EL (cell line): ENCODE measurements at regions not wholly inside any gene's neighbourhood (a gene's known extent, or its start where the extent isn't known, plus 50 kb on each side); places are given as distances from the start of the nearest gene placed in this dataset.
A peak's percentile ranks its signal among the peaks of the same experiment; 100 is the strongest.

Source experiments
- DNase-seq: peaks from one replicate; pipeline ENCODE4 v3.0.0-alpha.2; 2016

GRCh38 chr16:59773330-59773729 lies 1039.2 kb upstream of the GOT2 start:
- no peak for DNase-seq

DNA sequence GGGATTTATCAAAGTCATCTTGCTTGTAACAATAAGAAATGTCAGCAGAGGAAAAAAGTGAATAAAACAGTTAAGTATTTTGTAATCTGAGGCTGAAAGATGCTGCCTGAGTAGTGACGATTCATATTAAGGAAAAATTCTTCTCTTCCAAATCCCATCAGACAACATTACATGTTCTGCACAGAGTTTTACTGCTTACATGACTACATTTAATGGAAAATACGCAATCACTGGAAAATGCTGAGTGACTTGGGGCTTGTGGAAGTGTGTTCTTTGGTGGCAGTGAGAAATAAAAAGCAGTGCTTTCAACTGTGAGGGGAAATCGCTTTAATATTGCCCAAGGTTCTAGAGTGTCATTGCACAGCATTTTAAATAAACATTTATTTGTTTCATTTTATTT lies 1025.2 kb upstream of the GOT2 start:
- DNase-seq = no peak

GRCh38 chr16:59758848-59759247 lies 1024.7 kb upstream of the GOT2 start:
- DNase-seq = peak; percentile 2

DNA sequence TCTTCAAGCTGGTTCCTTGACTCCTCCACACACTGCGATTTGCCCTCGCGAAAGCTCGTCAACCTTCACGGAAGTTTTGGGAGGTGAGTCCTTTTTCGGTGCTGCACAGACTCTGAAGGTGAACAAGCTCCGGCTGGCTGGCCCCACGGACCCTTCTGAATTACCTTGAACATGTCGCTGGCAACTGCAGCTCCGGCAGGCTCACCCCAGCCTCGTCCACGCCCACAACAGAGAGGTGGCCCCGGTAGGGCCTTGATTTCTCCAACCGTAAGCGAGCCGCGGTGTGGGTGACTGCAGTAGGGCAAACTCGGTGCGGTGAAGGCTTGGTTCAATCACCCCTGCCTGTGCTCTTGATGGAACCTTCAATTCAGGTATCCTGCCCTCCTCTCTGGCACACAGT lies 1020.7 kb upstream of the GOT2 start:
- DNase-seq = no peak

- DNase-seq = no peak
Observed at GRCh38 chr16:59749662-59750336, 1015.7 kb upstream of the GOT2 start.

DNA sequence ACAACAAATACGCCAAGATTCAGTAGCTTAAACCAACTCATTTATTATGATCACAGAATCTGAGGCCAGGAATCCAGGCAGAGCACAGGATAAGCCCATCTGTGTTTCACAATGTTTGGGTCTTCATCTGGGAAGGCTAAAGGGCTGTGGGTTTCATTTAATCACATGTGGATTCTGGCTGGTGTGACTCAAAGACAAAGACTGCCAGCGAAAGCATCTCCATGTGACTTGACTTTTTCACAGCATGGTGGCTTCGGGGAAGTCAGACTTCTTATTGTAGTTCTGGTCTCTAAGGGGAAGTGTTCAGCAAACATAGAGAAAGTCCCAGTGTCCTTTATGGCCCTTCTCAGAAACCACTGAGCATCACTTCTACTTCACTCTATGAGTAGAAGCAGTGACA lies 1014.4 kb upstream of the GOT2 start:
- DNase-seq = peak; percentile 4

DNA sequence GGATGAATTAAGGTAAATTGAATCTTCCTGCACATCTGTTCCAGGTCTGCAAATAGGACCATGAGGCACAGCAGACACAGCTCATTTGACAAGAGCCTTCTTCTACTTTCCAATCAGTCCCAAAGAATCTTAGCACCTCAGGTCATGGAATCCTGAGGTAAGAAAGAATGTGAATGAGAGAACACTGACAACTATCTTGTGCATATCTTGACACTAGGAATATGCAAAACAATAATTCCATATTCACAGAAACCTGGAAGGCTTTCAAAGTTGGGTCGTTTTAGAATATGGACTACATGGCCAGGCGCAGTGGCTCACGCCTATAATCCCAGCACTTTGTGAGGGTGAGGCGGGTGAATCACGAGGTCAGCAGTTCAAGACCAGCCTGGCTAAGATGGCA lies 1009.4 kb upstream of the GOT2 start:
- DNase-seq = no peak

DNA sequence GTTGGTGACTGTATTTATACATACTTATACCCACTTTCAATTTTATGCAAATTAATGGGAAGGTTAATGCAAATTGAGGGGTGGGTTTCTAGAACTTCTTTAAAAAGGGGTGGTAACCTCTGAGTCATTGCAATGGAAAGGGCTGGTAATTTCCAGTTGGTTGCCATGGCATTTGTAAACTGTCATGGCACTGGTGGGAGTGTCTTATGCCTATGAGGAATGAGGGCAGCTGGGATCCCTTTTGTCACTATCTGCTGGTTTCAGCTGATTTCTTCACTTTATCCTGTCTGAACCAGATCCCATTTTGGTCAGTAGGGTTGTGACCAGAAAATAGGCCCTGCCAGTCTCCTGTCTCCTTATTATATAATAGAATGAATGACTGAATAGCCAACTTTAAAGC lies 1006.7 kb upstream of the GOT2 start:
- DNase-seq = no peak

GRCh38 chr16:59737274-59737673 lies 1003.2 kb upstream of the GOT2 start:
- DNase-seq = no peak

DNA sequence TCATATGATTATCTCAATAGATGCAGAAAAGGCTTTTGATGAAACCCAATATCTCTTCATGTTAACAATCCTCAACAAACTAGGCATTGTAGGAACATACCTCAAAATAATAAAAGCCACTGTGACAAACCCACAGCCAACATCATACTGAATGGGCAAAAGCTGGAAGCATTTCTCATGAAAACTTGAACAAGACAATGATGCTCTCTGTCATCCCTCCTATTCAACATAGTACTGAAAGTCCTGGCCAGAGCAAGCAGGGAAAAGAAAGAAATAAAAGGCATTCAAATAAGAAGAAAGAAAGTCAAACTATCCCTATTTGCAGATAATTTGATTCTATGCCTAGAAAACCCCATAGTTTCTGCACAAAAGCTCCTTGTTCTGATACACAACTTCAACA lies 999.2 kb upstream of the GOT2 start:
- DNase-seq = no peak

DNA sequence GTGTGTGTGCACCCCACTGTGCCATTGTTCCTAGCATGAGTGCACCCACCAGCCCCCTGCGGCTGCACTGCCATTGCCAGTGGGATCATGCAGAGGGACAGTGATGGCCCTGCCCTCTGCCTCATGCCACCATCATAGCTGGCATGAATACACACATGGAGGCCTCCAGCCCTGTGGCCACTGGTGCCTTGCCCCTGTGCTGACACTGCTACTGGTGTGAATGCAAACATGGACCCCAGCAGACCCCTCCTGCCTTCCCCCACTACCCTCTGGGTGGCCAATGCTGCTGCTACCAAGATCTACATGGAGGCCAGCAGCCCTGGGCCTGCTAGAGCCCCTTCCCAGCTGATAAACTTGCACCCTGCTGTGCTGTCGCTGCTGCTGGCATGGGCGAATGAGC lies 995.5 kb upstream of the GOT2 start:
- DNase-seq = no peak

- no peak for DNase-seq
Observed at GRCh38 chr16:59719121-59719520, 985.0 kb upstream of the GOT2 start.

GRCh38 chr16:59707436-59708226 lies 973.5 kb upstream of the GOT2 start:
- DNase-seq = no peak

DNA sequence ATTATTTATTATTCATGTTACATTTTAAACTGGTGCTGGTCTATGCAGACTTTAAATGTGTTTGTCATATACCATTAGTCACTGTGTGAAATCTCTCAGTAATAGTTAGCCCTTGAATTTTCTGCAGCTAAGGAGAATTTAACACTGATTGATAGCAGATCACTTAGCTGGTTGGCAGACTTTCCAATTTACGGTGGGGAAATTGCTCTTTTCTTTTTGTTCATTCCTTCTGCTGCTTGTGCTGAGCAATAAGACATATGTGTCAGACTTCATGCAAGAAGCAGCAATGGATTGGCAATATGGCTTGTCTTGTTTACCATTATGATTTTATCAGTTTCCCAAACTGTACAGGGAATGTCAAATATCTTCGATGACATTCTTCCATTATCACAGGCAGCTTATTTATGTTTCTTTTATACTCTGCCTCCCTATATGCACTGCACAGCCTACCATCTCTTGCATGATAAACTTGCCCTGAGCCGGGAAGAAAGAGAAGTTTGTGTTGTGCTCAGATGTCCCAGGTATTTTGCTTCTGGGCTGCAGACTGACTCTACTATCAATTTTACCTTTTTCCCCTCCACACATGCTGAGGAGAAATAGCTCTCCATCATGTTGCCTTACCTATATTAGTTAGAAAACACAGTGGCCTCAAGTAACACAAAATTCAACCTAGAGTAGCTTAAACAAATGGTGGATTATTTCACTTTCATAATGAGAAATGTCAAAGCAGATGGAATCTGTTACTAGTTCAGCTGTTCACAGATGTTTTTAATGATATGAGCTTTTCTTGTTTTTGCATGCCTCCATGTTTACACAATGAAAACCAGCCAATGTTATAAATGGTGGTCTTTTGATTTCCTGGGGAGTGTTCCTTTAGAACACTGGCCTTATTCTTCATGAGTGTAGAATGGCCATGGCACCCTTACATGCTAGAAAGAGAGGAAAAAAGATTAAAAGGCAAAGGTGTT lies 968.1 kb upstream of the GOT2 start:
- DNase-seq = no peak

- no peak for DNase-seq
Observed at GRCh38 chr16:59699786-59700185, 965.7 kb upstream of the GOT2 start.

- DNase-seq = peak; percentile 64
Observed at GRCh38 chr16:59698346-59699020, 964.4 kb upstream of the GOT2 start.

- DNase-seq = peak; percentile 28
Observed at GRCh38 chr16:59697761-59698160, 963.6 kb upstream of the GOT2 start.

- DNase-seq = peak; percentile 13
Observed at GRCh38 chr16:59697236-59697635, 963.1 kb upstream of the GOT2 start.

DNA sequence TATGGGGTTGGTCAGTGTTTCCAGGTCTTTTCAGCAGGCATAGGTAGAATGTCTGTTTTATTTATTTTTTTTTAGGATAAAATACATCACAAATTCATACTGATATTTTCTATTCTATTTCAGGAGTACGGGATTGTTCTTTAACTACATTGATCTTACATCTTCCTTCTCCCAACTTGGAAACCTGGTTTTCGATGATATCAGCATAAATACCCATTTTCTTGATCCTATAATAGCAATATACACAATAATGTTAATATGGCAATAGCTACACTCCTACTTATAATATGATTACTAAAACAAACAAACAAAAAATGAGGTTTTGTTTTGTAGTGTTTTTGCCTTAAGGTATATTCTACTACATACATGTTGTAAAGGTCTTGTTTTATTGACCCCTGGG lies 962.4 kb upstream of the GOT2 start:
- no peak for DNase-seq

- DNase-seq = no peak
Observed at GRCh38 chr16:59690216-59690615, 956.1 kb upstream of the GOT2 start.

DNA sequence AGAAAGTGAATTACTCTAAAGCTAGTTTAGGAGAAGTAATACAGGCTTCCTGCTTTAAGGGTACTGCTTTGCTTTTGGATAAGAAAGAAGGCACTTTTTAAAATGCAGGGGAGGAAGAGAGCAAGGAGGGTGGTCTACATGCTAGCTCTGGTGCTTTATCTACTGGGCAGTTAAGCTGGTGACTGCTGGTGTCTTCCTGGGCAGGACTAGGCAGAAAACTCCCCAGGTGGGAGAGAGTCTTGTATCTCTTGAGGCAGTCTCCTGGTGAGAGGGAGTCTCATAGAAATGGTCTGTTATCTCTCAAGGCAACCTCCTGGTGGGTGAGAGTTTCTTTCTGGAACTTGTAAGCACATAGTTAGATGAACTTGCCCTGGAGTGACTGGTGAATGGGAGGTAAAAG lies 953.9 kb upstream of the GOT2 start:
- no peak for DNase-seq

- DNase-seq = no peak
Observed at GRCh38 chr16:59686405-59686804, 952.3 kb upstream of the GOT2 start.

DNA sequence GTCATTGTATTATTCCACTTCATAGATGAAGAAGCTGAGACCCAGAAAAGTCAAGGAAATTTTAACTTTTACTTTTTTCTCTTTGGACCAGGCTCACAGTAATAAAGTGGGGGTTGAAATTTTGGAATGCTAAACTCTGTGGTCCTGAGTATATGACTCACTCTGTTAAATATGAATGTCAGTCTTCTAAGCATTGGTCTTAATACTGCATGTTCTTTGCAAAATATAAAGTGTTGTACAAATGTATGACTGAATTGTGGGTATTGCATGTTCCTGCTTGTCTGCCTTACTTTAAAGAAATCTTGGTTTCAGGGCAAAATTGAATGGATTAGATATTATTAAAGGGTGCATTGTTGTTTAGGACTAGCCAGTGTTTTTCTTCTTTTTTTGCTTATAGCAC lies 950.8 kb upstream of the GOT2 start:
- DNase-seq = peak; percentile 28
